NB4 (cell line): ENCODE measurements at regions not wholly inside any gene's neighbourhood (a gene's known extent, or its start where the extent isn't known, plus 50 kb on each side); places are given as distances from the start of the nearest gene placed in this dataset.
"Not testable (repeated sequence)": the region's sequence is repeated elsewhere in the genome, so short reads cannot be mapped to it uniquely, and the experiment has no call there.

ENCODE experiments used
- DNase-seq: peaks from one replicate; pipeline ENCODE4 v3.0.0; 2010; ENCODE audit warnings: low read depth
- H3K4me3 ChIP-seq: one replicate; pipeline ENCODE4 v1.5.1; 2011; ENCODE audit warnings: mild to moderate bottlenecking, low read depth, low read length, moderate library complexity
- CTCF ChIP-seq: IDR thresholded peaks from one replicate; pipeline ENCODE4 v1.5.1; 2012; ENCODE audit warnings: low read depth, low read length
- MYC ChIP-seq: IDR thresholded peaks from 2 replicates; pipeline ENCODE4 v1.6.1; 2011; ENCODE audit warnings: low read depth, low read length
- POLR2A ChIP-seq: IDR thresholded peaks from 2 replicates; pipeline ENCODE4 v1.6.1; 2011; ENCODE audit warnings: mild to moderate bottlenecking; ENCODE audit not compliant: insufficient read length; ENCODE audit errors: extremely low read depth
- TF ChIP-seq, protein P1 (sequence below): IDR thresholded peaks from 2 replicates; pipeline ENCODE4 v1.6.1; 2011; ENCODE audit warnings: low read depth, low read length

DNA sequence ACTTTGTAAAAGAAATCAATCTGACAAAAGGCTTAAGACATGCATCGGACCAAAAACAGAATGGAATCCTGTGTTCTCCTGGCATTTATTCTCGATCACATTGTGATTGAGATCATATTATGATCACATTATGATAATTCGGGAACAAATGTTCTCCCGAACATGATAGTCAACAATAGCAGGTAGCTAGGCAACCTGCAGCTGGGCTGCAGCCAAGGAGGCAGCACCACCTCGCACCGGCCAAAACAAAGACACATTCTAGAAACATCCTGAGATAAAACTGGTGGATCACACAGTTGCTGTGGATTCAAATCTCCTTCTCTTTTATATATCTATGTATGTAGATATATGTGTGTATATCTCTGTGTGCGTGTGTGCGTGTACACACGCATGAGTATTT, 480.6 kb upstream of the CYLC2 start:
- DNase-seq = no peak
- no peak overlapping the region for H3K4me3 ChIP-seq
- TF ChIP-seq, protein P1, sequence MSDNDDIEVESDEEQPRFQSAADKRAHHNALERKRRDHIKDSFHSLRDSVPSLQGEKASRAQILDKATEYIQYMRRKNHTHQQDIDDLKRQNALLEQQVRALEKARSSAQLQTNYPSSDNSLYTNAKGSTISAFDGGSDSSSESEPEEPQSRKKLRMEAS = no peak
- no peak for TF ChIP-seq POLR2A
- no peak for TF ChIP-seq CTCF
- no peak for TF ChIP-seq MYC

DNA sequence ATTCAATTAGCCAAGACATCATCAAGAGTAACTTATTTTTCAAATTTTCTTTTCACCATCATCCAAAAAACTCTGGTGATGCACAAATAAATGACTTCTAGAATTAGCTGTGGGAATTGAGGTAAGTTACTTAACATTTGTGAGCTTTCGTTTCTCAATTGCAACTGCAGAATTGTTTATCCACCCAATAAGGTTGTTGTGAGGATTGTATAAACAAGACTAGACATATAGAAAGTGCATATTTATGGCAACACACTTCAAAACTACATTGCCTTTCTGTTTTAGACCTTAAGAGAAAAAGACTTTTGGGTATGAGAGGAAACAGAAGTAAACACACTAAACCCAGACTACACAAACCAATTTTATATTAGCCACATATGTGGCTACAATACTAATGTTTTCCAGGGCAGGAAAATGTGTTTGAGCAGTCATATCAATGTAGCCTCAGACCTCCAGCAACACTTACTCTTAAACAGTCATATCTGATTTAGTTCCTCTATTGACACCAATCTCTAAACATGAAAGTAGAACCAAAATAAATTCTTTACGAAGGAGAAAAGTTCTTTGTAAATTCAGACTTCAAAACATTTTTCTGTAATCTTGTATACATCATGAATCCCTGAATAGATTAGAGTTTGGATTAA, 488.0 kb upstream of the CYLC2 start:
- H3K4me3 ChIP-seq = no peak overlapping the region
- no peak for DNase-seq
- TF ChIP-seq CTCF (no peak), POLR2A (no peak)

DNA sequence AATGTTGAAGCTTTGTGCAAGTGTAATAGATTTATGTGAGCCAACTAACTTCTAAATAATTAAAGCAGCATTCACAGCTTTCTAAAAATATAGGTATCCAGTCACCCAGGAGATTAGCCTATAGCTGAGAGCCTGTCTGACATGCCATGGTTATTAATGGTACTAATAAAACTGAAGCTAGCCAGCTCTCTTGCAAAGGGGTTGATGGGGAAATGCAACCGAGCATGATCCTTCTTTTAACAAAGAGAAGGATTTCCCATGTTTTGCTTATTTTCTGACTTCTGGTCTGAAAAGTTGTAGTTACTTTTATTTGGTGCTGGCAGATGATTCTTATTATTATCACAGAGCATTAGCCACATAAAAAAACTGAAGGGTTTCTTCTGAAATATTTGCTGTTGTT, 488.7 kb upstream of the CYLC2 start:
- no peak overlapping the region for H3K4me3 ChIP-seq
- TF ChIP-seq POLR2A = no peak
- no peak for DNase-seq

- peak; percentile 6 for DNase-seq
- no peak for TF ChIP-seq CTCF
- TF ChIP-seq MYC = no peak
- TF ChIP-seq POLR2A = no peak
- TF ChIP-seq, protein P1 = no peak
- H3K4me3 ChIP-seq = no peak overlapping the region
These were observed 495.7 kb upstream of the CYLC2 start for GRCh38 chr9:102499468-102499867.

GRCh38 chr9:102497709-102498108, 497.4 kb upstream of the CYLC2 start:
- TF ChIP-seq CTCF (no peak), MYC (no peak)
- TF ChIP-seq, protein P1 = no peak
- no peak for DNase-seq
- no peak overlapping the region for H3K4me3 ChIP-seq

DNA sequence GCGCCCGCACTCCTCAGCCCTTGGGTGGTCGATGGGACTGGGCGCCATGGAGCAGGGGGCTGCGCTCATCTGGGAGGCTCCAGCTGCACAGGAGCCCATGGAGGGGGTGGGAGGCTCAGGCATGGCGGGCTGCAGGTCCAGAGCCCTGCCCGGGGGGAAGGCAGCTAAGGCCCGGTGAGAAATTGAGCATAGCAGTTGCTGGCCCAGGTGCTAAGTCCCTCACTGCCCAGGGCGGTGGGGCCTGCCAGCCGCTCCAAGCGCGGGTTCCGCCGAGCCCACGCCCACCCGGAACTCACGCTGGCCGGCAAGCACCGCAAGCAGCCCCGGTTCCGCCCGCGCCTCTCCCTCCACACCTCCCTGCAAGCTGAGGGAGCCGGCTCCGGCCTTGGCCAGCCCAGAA, 508.2 kb upstream of the CYLC2 start:
- not testable (repeated sequence) for DNase-seq, H3K4me3 ChIP-seq

DNA sequence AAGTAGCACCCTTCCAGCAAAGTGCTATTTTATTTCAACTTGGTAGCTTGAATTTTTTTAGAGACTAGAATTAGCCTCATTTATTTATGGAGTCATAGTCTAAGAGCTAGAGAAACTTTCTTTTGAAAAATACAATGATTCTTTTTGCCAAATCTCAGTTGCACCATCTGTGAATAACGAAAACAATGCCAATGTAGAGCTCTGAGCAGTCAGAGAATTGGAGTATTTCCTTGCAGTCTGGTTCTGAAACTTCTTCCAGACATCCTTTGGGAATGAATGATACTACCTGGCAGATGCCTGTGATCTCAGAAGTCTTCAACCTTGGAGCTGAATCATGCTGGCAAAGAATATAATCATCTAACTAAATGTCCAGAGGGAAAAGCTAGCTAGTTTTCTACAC, 511.5 kb upstream of the CYLC2 start:
- TF ChIP-seq POLR2A (no peak), MYC (no peak), CTCF (no peak)
- TF ChIP-seq, protein P1 = no peak
- DNase-seq = no peak
- no peak overlapping the region for H3K4me3 ChIP-seq
